Forelimb muscle (tissue), 1 donor: ENCODE measurements at regions not wholly inside any gene's neighbourhood (a gene's known extent, or its start where the extent isn't known, plus 50 kb on each side); places are given as distances from the start of the nearest gene placed in this dataset.

Experiments used
- DNase-seq: peaks from one replicate; pipeline ENCODE4 v3.0.0-alpha.2; 2013; ENCODE audit warnings: low read depth

GRCh38 chr12:75840994-75841355 is 190.6 kb downstream of the PHLDA1 start:
- DNase-seq: no peak

DNA sequence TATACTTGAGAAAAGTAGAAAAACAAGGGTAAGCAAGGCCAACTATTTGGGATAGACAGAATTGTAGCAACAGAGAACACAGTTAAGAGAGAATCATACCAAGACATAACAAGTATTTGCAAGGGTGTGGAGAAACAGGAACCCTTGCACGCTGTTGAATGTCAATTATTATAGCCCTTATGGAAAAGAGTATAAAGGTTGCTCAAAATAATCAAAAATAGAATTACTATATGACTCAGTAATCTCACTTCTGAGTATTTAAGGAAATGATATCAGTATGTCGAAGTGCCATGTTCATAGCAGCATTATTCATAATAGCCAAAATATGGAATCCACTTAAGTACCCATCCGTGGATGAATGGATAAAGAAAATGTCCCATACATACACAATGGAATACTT is 193.3 kb downstream of the PHLDA1 start:
- no peak for DNase-seq

GRCh38 chr12:75837700-75838099 is 193.9 kb downstream of the PHLDA1 start:
- no peak for DNase-seq

GRCh38 chr12:75836533-75836932 is 195.0 kb downstream of the PHLDA1 start:
- no peak for DNase-seq

GRCh38 chr12:75834591-75834990 is 197.0 kb downstream of the PHLDA1 start:
- DNase-seq: no peak

- no peak for DNase-seq
These were observed 198.3 kb downstream of the PHLDA1 start for GRCh38 chr12:75833268-75833667.

GRCh38 chr12:75831402-75831801 is 200.2 kb downstream of the PHLDA1 start:
- no peak for DNase-seq

DNA sequence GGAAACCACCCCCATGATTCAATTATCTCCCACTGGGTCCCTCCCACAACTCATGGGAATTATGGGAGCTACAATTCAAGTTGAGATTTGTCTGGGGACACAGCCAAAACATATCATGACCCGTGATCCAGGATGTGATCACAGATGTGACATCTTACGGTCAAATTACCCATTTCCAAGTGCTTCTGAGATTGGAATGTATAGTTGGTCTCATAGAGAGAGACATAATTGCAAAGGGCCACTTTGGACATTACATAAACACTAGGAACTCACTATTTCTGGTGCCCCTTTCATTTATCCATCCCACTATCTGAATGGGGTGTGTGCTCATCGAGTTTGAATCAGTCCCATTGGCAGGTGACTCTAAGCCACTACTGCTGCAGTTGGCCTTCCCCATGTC is 204.5 kb downstream of the PHLDA1 start:
- no peak for DNase-seq

DNA sequence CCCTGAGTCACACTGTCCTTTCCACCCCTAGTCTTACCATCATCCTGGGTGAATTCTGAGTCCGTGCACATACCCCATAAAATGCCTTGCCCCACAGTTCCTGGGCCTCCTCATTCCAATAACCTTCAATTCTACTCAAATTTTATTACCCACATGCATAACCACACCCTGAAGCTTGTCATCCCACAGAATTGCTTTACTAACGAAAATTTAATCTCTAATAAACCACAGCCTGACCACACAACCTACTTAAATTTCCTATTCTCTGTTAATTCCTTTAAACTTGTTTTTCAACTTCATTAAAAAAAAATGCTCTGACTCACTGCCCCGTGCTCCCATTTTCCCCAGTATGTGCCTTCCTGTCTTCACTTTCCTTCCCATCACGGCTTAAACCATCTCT is 205.9 kb downstream of the PHLDA1 start:
- DNase-seq: no peak

GRCh38 chr12:75823475-75823874 is 208.1 kb downstream of the PHLDA1 start:
- no peak for DNase-seq

GRCh38 chr12:75822416-75822815 is 209.2 kb downstream of the PHLDA1 start:
- DNase-seq: no peak

GRCh38 chr12:75820848-75821578 is 210.6 kb downstream of the PHLDA1 start:
- peak; percentile 98 for DNase-seq

DNA sequence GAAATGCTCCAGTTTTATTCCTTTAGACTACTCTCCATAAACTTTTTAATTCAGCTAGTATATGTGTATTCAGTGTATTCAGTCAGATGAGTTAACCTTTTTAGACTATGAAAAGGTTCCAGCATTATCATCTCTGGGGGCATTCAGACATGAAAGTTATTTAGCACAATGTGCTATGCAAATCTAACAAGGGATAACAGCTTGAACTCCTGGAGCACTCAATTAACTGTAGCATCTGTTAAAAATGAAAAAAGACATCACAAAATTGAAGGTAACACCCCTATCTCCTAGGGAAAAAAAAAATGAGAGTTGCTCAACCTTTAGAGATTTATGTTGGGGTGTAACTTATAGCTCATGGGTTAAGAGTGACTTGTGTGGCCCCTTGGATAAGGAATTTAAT is 211.5 kb downstream of the PHLDA1 start:
- DNase-seq: peak; percentile 56

DNA sequence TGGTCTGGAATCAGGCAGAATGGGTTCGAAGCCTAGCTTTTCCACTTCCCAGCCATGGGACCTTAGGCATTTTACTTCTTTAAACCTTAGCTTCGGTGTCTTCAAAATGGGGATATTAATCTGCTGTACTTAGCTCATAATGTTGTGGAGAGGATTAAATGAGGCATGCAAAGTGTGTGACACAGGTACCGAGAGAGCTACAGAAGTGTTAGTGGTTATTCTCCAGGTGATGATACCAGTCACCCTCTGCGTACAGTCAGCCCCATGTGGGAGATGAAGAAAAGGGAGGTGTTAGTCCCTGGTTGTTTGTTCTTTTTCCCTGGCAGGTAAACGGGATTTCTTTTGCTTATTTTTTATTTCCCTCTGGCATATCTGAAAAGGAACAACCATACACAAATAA is 212.1 kb downstream of the PHLDA1 start:
- DNase-seq: no peak

DNA sequence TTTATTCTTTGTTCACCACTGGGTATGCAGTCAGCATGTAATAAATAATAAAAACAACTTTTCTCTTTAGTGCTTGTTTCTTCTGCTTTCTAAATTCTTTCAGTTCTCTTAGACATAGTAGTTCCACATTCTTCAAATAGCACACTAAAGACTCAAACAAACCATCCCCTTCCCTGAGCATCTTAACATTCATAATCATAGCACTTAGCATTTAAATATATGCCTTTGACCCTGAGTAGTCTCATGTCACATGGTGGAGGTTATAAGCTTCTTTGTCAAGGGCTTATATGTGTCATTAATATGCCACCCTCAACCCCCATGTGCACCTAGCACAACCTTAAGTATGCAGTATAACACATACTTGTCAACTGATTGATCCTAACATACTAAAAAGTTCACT is 212.7 kb downstream of the PHLDA1 start:
- no peak for DNase-seq

GRCh38 chr12:75816897-75817296 is 214.7 kb downstream of the PHLDA1 start:
- no peak for DNase-seq

DNA sequence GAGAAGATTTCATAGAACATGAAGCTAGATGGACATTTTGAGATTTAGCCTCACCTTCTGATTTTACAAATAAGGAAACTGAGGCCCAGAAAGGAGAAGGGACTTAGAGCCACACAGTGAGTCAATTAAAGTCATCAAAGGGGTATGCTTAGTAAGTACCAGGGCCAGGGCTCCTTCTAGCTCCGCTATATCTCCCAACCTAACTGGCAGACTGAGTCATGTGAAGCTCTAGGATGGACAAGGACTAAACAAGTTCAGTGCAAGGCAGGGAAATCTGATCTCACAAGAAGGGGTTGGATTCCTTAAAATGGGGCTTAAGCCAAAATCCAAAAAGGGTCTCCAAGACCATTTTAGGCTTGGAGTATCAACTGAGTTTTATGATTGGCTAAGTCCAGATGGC is 215.8 kb downstream of the PHLDA1 start:
- no peak for DNase-seq

DNA sequence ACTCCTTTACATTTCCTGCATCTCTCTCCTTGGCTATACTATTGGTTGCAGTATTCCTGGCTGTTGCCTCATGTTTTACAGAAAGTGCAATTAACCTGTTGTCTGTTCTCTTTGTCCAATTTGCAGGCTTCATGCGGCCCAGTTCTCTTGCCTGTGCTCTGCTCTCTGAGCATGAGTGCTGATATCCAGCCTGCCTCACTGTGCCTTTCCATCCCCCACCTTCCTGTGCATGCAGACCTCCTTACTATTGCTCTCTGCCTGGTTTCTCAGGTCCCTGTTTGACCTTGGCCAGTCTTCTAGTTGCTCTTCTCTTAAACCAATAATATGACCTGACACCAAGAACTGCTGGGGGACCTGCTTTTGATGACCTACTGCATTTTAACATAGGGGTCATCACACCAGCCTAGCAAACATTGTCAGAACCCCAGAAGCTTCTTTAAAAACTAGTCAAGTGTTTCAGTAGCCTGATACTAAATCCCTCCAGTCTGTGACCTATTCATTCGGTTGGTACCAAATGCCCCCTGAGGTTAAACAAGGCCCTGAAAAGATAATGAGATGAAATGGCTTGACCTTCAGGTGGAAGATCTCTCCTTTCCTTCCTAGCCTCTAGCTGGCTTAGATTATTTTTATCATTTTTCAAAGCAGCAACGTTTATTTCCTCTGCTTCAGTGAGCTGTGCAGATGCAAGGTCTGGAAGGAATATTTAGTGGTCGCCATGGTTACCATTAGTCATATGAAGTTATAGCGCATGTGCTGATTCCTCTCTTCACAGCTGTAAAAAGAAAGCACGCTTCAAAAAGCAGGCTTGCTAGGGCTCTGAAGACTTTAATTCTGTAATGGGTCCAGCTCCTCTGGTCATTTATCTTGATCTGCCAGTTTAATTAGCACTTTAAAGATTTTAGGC is 216.5 kb downstream of the PHLDA1 start:
- peak; percentile 96 for DNase-seq

DNA sequence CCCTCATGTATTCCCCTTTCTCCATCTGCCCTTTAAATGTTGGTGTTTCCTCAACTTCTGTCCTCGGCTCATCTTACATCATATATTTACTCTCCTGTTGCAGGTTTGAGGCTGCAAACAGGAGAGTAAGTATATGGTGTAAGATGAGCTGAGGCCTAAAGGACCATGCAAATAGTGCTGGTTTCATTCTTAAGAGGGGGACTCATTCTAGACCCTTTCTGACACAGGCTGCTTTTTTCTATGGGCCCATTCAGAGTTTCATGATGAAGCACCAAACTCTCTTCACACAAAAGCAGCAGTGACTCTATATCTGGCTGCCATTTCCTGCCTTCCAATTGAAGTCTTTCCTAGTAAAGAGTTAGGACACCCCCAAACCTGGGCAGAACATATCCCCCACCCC is 218.5 kb downstream of the PHLDA1 start:
- no peak for DNase-seq

DNA sequence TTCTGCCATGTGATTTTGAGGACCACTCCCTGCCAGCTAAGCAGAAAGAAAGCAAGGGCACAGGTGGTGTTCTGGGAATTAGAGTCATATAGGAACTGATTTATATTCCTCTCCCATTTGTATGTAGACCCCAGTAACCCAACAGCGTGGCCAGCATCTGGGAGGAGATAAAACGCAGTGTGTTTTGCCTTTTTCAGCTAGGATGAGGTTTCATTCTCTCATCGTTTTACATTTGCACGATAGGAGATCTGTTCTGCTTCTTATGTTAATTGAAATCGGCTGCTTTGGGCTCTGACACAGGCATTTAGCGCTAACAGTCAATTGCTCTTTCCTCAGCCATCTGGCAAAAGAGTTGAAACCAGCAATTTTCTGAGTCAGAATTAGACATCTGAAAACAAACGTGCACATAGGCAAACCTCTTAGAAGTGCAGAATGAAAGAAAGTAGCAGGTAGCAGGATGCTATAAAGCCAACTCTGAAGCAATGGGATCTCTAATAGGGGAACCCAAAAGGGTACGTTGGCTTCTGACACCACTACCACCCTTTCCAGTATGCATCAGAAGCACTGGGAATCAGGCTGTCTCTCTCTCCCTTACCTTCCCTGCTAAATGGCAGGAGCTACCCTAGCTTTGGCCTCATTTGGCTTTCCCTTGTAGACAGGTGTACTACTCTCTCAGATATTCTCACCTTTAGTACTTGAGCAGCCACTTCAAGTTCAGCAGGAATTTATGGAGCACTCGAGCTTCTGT is 219.1 kb downstream of the PHLDA1 start:
- DNase-seq: no peak

GRCh38 chr12:75809746-75810145 is 221.8 kb downstream of the PHLDA1 start:
- DNase-seq: no peak

DNA sequence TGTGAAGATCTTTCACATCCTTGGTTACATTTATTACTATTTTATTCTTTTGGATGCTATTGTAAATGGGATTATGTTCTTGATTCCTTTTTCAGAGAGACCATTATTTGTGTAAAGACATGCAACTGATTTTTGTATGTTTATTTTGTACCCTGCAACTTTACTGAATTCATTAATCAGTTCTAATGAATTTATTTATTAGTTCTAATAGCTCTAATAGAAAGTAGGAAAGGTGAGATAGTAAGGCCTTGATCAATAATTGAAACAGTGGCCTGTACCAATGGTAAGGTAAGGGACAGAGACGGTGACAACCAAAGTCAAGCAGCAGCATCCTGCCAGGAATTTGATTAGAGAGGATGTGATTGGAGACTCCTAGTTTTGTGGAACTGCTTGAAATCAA is 224.1 kb downstream of the PHLDA1 start:
- no peak for DNase-seq
